HCT116 (cell line): ENCODE measurements at regions not wholly inside any gene's neighbourhood (a gene's known extent, or its start where the extent isn't known, plus 50 kb on each side); places are given as distances from the start of the nearest gene placed in this dataset.

Source experiments
- ATAC-seq: fragments of 200-7000 bp; cut with Tn5 transposase; 2 replicates; pipeline ENCODE4 v1.9.1; 2020; ENCODE audit warnings: mild to moderate bottlenecking, moderate library complexity
- BruUV-seq: library from RNA; stranded (reverse); fragments of 400-500 nt; replicated peaks from 2 replicates; lab custom pipeline; 2021; lab: Mats Ljungman, UMichigan
- CTCF ChIA-PET: fragments of 300-600 bp; sonication (Branson Sonifier 250); formaldehyde crosslinking; loops from one replicate; lab custom pipeline; 2021; ENCODE audit warnings: antibody characterized with exemption; lab: Charles Lee
- POLR2A ChIA-PET: fragments of 300-600, 350-600 bp; sonication (Branson Sonifier 250); formaldehyde crosslinking; loops from one replicate; lab custom pipeline; 2021; ENCODE audit warnings: antibody characterized with exemption; lab: Charles Lee
- RAD21 ChIA-PET, 2 experiments: fragments of 300-600 bp; sonication (Branson Sonifier 250); formaldehyde crosslinking; loops; one replicate each; lab custom pipeline; 2023; ENCODE audit warnings: low total read pairs in 2 of 2; ENCODE audit not compliant: uncharacterized antibody in 2 of 2, unreplicated experiment in 2 of 2, low non-redundant PET in 1 of 2; lab: Charles Lee
- DNase-seq: peaks from one replicate; pipeline ENCODE4 v3.0.0-alpha.2; 2010; ENCODE audit warnings: low read depth, low spot score
- H2AFZ ChIP-seq: fragments of 200-600 bp; shearing (Covaris generic), sonication (generic); 2 replicates; pipeline ENCODE4 v1.6.1; 2017; ENCODE audit warnings: low read depth, mixed run types, mixed read lengths, antibody characterized with exemption, low read length; ENCODE audit not compliant: poor library complexity, severe bottlenecking
- H3K27ac ChIP-seq: 2 replicates; pipeline ENCODE4 v1.5.1; 2012; ENCODE audit warnings: low read depth, low read length
- H3K27me3 ChIP-seq: fragments of 200-600 bp; sonication (generic); 2 replicates; pipeline ENCODE4 v1.6.1; 2016; ENCODE audit warnings: mixed run types, low read length, mixed read lengths; ENCODE audit not compliant: insufficient read depth
- H3K36me3 ChIP-seq, 2 experiments: fragments of 200-500 bp in 1 of 2; fragments of 200-600 bp in 1 of 2; sonication (Bioruptor generic) in 1 of 2; sonication (generic) in 1 of 2; 2 replicates each; pipeline versions ENCODE4 v1.5.1 to v1.6.1; 2014 to 2016; ENCODE audit warnings: low read length in 2 of 2, inconsistent platforms in 1 of 2, mixed read lengths in 1 of 2, mixed run types in 1 of 2; ENCODE audit not compliant: insufficient read depth in 2 of 2, control insufficient read depth in 1 of 2
- H3K4me1 ChIP-seq, 2 experiments: fragments of 200-600 bp in 1 of 2; sonication (generic) in 1 of 2; 2 replicates each; pipeline versions ENCODE4 v1.5.1 to v1.6.1; 2012 to 2017; ENCODE audit warnings: low read length in 2 of 2, inconsistent platforms in 1 of 2, mild to moderate bottlenecking in 1 of 2, mixed read lengths in 1 of 2, mixed run types in 1 of 2, moderate library complexity in 1 of 2; ENCODE audit not compliant: insufficient read depth in 2 of 2, control insufficient read depth in 1 of 2
- H3K4me2 ChIP-seq: fragments of 200-600 bp; sonication (generic); 2 replicates; pipeline ENCODE4 v1.6.1; 2017; ENCODE audit warnings: mixed run types, low read length, mixed read lengths
- H3K4me3 ChIP-seq, 2 experiments: fragments of 200-600 bp in 1 of 2; sonication (generic) in 1 of 2; replicated peaks in 1 of 2; 2 replicates each; pipeline ENCODE4 v1.5.1; 2011 to 2016; ENCODE audit warnings: low read length in 2 of 2, control low read depth in 1 of 2, low read depth in 1 of 2, mild to moderate bottlenecking in 1 of 2, mixed read lengths in 1 of 2, mixed run types in 1 of 2
- H3K79me2 ChIP-seq: fragments of 200-600 bp; sonication (generic); 2 replicates; pipeline ENCODE4 v1.6.1; 2017; ENCODE audit warnings: mild to moderate bottlenecking, mixed run types, low read length, moderate library complexity, mixed read lengths; ENCODE audit not compliant: insufficient read depth
- H3K9ac ChIP-seq: fragments of 200-600 bp; sonication (generic); 2 replicates; pipeline ENCODE4 v1.6.1; 2016; ENCODE audit warnings: low read length, mixed read lengths
- H3K9me2 ChIP-seq: fragments of 200-600 bp; sonication (generic), shearing (Covaris generic); 2 replicates; pipeline ENCODE4 v1.6.1; 2017; ENCODE audit warnings: mixed run types, mild to moderate bottlenecking, moderate library complexity; ENCODE audit not compliant: insufficient read depth
- H3K9me3 ChIP-seq, 2 experiments: fragments of 200-500 bp in 1 of 2; fragments of 200-600 bp in 1 of 2; sonication (Bioruptor generic) in 1 of 2; sonication (generic) in 1 of 2; 2 replicates each; pipeline ENCODE4 v1.6.1; 2014 to 2017; ENCODE audit warnings: low read length in 2 of 2, mixed read lengths in 2 of 2, inconsistent platforms in 1 of 2, low read depth in 1 of 2, mild to moderate bottlenecking in 1 of 2, mixed run types in 1 of 2, moderate library complexity in 1 of 2; ENCODE audit not compliant: control insufficient read depth in 1 of 2, insufficient read depth in 1 of 2
- H4K20me1 ChIP-seq: fragments of 200-600 bp; sonication (generic), shearing (Covaris generic); 2 replicates; pipeline ENCODE4 v1.6.1; 2017; ENCODE audit warnings: mixed run types, mild to moderate bottlenecking, moderate library complexity; ENCODE audit not compliant: insufficient read depth
- ATF3 ChIP-seq: IDR thresholded peaks from 2 replicates; pipeline ENCODE4 v1.6.1; 2012
- CEBPB ChIP-seq: IDR thresholded peaks from 2 replicates; pipeline ENCODE4 v1.6.1; 2012; ENCODE audit warnings: low read depth
- EGR1 ChIP-seq: IDR thresholded peaks from 2 replicates; pipeline ENCODE4 v1.6.1; 2012; ENCODE audit warnings: low read depth
- ELF1 ChIP-seq: IDR thresholded peaks from 2 replicates; pipeline ENCODE4 v1.6.1; 2012; ENCODE audit warnings: low read depth, borderline replicate concordance
- EZH2 ChIP-seq: fragments of 200-600 bp; sonication (generic); IDR thresholded peaks from 2 replicates; pipeline ENCODE4 v1.6.1; 2017; ENCODE audit warnings: antibody characterized with exemption, mixed run types
- FOSL1 ChIP-seq: IDR thresholded peaks from 2 replicates; pipeline ENCODE4 v1.6.1; 2012; ENCODE audit warnings: low read depth
- JUND ChIP-seq: IDR thresholded peaks from 2 replicates; pipeline ENCODE4 v1.6.1; 2012
- MAX ChIP-seq: IDR thresholded peaks from 2 replicates; pipeline ENCODE4 v1.6.1; 2012
- POLR2A ChIP-seq: IDR thresholded peaks from 2 replicates; pipeline ENCODE4 v1.7.0; 2011; ENCODE audit warnings: borderline replicate concordance; ENCODE audit not compliant: insufficient read depth, insufficient read length; ENCODE audit errors: extremely low read depth
- POLR2AphosphoS5 ChIP-seq: IDR thresholded peaks from 2 replicates; pipeline ENCODE4 v1.6.1; 2011; ENCODE audit warnings: mild to moderate bottlenecking, low read depth, low read length, moderate library complexity
- REST ChIP-seq: IDR thresholded peaks from 2 replicates; pipeline ENCODE4 v1.6.1; 2012; ENCODE audit warnings: low read depth
- SRF ChIP-seq: IDR thresholded peaks from 2 replicates; pipeline ENCODE4 v1.6.1; 2012; ENCODE audit warnings: low read depth
- TCF7L2 ChIP-seq: IDR thresholded peaks from 2 replicates; pipeline ENCODE4 v1.7.0; 2011; ENCODE audit warnings: borderline replicate concordance, inconsistent platforms; ENCODE audit not compliant: insufficient read depth, insufficient read length; ENCODE audit errors: extremely low read depth
- YY1 ChIP-seq: IDR thresholded peaks from 2 replicates; pipeline ENCODE4 v1.6.1; 2011; ENCODE audit warnings: low read length, low read depth, moderate library complexity, mild to moderate bottlenecking; ENCODE audit not compliant: insufficient replicate concordance; ENCODE audit errors: extremely low read depth
- ZBTB33 ChIP-seq: IDR thresholded peaks from 2 replicates; pipeline ENCODE4 v1.6.1; 2011; ENCODE audit warnings: mild to moderate bottlenecking, low read length, moderate library complexity; ENCODE audit not compliant: insufficient replicate concordance; ENCODE audit errors: extremely low read depth
- ZFX ChIP-seq: fragments of 450-650 bp; IDR thresholded peaks from 2 replicates; pipeline ENCODE4 v1.6.1; 2017
- ZNF274 ChIP-seq: fragments of 200-500 bp; sonication (Bioruptor generic); IDR thresholded peaks from 2 replicates; pipeline ENCODE4 v1.6.1; 2014; ENCODE audit warnings: mild to moderate bottlenecking, low read depth, low read length, inconsistent platforms
- intact Hi-C: fragments of 100-400 bp; cut with micrococcal nuclease; formaldehyde crosslinking; loops from 2 replicates; pipeline ENCODE4 v1.10.0; 2022

- H3K4me2 ChIP-seq, result no peak overlapping the region
- RAD21 ChIA-PET, result no interaction called here
- no peak overlapping the region for H3K4me3 ChIP-seq
- intact Hi-C loops, result no loop called here
- DNase-seq, result no peak
- no peaks in the 10 kb centered on the region for H4K20me1 ChIP-seq
- H3K9me3 ChIP-seq, result no peaks in the 10 kb centered on the region
- no peak overlapping the region for H3K27ac ChIP-seq
- BruUV-seq, result no TSS peak
- CTCF ChIA-PET, result no interaction called here
- no peaks in the 10 kb centered on the region for H3K79me2 ChIP-seq
- H3K9ac ChIP-seq, result no peak overlapping the region
- TF ChIP-seq ZFX (no peak), FOSL1 (no peak), EGR1 (no peak), TCF7L2 (no peak), ATF3 (no peak), SRF (no peak), EZH2 (no peak), ELF1 (no peak), ZNF274 (no peak), CEBPB (no peak), YY1 (no peak), POLR2A (no peak), POLR2AphosphoS5 (no peak), JUND (no peak)
- no peaks in the 10 kb centered on the region for H3K27me3 ChIP-seq
- peaks cover 0 to 8% of the 10 kb centered on the region in 2 experiments; a peak in 2 of 4 replicates for H3K4me1 ChIP-seq
- H3K9me2 ChIP-seq, result no peaks in the 10 kb centered on the region
- no peak for ATAC-seq
- H2AFZ ChIP-seq, result no peak overlapping the region
- POLR2A ChIA-PET, result no interaction called here
- H3K36me3 ChIP-seq, result no peaks in the 10 kb centered on the region
These were observed 380.4 kb upstream of the PROK2 start for GRCh38 chr3:72165317-72165716.

- Histone ChIP-seq H3K9me3 (no peaks in the 10 kb centered on the region), H3K79me2 (no peaks in the 10 kb centered on the region), H3K36me3 (no peaks in the 10 kb centered on the region), H3K4me3 (no peak overlapping the region), H3K27me3 (no peaks in the 10 kb centered on the region), H3K27ac (no peak overlapping the region), H3K9me2 (no peaks in the 10 kb centered on the region), H3K4me1 (peaks cover 0 to 8% of the 10 kb centered on the region in 2 experiments; a peak in 2 of 4 replicates), H3K9ac (no peak overlapping the region), H2AFZ (no peak overlapping the region), H4K20me1 (no peaks in the 10 kb centered on the region), H3K4me2 (no peak overlapping the region)
- no TSS peak for BruUV-seq
- intact Hi-C loops, result no loop called here
- DNase-seq (no peak), ATAC-seq (no peak)
- RAD21 ChIA-PET, result no interaction called here
- POLR2A ChIA-PET, result no interaction called here
- TF ChIP-seq MAX, result no peak
- TF ChIP-seq EGR1, result no peak
- no peak for TF ChIP-seq ATF3
- TF ChIP-seq ZBTB33, result no peak
- no peak for TF ChIP-seq REST
- TF ChIP-seq JUND, result no peak
- CTCF ChIA-PET, result no interaction called here
These were observed 379.7 kb upstream of the PROK2 start for GRCh38 chr3:72164635-72164978.
